ENCODE measurements at regions not wholly inside any gene's neighbourhood (a gene's known extent, or its start where the extent isn't known, plus 50 kb on each side); places are given as distances from the start of the nearest gene placed in this dataset.

- DNase-seq = no peak
Observed at GRCh38 chr10:31754803-31755624, 173.6 kb downstream of the ARHGAP12 start.

DNA sequence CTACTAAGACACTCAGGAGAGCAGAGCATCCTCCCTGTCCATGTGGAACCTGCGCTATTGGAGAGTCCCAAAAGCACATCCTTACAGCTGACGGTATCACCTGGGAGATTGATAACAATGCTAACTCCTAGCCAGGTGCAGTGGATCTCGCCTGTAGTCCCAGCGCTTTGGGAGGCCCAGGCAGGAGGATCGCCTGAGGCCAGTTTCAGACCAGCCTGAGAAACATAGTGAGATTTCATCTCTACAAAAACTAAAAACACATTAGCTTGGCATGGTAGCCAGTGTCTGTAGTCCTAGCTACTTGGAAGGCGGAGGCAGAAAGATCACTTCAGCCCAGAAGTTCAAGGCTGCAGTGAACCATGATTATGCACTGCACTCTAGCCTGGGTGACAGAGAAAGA, 174.9 kb downstream of the ARHGAP12 start:
- no peak for DNase-seq

DNA sequence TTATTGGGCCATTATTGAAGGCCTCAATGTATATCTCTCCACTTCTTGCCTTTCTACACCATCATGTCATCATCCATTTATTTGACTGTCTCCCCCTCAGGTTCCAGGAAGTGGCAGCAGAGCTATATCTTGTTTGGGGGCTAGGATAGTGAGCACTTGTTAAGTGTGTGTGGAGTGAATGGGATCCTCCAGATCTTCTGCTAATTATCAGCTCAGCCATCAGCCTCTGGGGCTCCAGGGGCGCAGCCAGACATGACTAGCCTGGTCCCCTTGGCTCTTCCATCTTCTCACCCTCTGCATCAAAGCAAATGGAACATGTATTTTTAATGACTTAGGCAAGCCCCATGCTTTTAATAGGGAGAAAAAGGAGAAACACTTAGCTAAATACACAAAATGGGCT, 176.5 kb downstream of the ARHGAP12 start:
- no peak for DNase-seq

DNA sequence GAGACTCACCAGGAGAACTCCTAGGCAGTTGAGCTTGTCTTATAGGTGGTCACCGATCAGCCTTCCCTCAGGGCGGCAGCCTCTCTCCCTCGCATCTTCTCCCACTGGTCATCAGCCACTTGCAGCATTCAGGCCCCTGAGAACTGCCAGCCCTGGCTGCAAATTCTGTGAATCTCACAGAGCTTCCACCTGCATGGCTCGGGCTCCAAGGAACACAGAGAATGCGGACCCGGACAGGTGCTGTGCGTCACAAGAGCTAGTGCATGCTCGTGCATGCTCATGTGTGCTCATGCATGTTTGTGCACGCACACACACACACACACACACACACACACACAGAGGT, 176.9 kb downstream of the ARHGAP12 start:
- no peak for DNase-seq

DNA sequence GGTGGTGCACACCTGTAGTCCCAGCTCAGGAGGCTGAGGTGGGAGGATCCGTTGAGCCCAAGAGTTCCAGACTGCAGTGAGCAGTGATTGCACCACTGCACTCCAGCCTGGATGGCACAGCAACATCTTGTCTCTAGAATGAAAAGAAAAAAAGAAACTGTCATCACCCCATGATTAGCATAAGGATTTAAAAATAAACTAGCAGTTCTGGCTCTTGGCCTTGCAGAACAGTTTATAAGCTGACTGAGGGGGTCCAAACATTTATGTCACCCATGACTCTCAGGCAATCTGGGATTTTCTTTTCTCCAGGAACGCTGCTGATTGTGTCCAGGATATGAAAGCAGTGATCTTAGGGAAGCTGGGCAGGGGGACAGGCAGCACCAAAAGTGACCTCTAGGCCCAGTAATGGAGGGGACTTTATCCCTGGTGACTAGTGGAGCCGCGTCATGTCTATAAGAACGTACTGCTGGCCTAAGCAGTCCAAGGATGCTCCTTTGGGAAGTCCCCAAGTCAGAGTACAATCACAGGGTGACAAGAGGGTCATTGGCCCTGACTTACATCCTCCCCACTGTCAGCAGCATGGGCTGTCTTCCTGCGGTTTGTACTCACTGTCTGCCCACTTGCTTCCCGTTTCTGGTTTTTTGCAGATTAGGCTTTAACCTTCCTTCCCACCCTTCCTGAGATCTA, 177.4 kb downstream of the ARHGAP12 start:
- DNase-seq = no peak

DNA sequence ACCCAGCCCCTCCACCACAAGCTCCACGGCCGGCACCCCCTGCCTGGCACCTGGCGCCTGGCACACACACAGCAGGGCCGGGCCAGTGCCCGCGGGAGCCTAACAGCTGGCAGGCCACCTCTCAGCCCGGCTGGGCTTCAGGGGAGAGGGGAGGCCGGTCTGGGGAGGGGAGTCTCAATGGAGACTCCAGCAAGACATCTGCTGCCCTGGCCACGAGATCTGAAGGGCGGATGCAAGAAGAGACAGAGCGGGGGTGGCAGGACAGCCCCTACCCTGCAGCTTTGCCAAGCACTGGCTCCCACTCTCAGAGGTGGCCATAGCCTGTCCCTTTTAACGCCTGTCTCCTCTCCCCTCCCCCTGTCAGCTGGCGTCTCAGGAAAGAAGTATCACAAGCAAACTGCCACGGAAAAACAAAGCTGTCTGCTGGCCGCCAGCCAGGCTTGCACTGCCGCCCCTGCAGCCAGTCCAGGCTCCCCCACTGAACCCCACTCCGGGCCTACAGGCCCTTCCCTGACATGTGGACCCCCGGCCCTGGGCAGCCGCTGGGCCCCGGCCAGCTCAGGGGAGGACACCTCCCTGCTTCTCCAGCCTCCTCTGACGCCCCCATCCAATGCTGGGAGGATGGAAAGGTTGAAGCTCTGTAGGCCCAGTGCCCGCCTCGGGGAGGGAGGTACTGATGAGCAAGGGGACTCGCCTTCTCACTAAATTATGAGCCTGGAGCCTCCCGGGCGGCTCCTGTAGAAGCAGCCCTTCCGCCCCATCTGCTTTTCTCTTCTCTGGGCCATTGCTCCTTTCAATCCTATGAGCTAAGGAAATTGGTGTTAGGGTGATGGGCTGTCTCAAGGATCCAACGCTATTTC, 178.4 kb downstream of the ARHGAP12 start:
- peak; percentile 73 for DNase-seq

DNA sequence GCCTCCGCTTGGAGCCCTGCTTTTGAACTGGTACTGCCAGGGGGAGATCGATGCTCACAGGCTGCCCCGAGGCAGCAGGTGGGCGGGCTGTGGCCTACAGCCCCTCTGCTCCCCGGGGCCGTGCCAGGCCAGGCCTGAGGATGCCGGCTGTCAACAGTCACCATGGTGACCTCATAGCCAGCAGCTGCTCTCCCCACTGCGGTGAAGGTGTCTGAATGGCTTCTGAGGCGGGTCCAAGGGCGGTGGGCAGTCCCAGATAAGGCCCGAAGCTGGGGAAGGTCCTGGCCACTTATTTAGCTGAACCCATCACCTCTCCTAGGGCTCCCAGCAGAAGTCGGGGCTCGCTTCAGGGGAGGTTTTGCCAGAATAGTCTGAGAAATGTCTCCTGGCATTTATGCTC, 179.3 kb downstream of the ARHGAP12 start:
- peak; percentile 87 for DNase-seq

DNA sequence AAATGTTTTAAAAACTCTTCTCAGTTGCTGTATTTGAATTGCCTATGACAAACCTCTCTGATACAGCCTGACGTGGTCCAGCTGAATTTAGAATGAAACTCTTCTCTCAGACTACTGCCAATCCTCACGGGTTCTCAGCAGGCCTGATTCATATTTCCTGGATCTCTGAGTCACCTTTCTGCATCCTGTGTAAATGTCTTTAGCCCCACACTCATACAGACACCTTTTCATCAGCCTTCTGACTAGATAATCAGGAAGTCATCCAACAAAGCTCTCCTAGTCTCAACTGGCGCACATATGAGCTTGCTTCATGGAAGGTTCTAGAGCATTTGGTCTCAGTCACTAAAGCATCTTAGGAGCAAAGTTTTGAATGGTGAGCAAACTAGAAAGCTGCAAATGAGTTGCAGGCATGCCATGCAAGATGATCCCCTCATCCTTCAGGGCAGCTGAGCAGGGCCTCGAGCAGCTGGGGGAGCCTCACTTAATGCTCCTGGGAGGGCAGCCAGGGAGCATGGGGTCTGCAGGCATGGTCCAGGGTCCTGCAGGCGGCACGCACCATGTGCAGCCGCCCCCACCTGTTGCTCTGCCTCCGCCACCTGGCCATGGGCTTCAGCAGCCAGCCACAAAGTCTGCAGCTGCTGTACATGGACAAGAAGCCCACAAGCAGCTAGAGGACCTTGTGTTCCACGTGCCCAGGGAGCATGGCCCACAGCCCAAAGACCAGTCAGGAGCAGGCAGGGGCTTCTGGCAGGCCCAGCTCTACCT, 182.8 kb downstream of the ARHGAP12 start:
- DNase-seq = no peak

GRCh38 chr10:31744025-31744424, 184.6 kb downstream of the ARHGAP12 start:
- DNase-seq = no peak

GRCh38 chr10:31742255-31742654, 186.4 kb downstream of the ARHGAP12 start:
- DNase-seq = no peak

GRCh38 chr10:31741473-31741872, 187.2 kb downstream of the ARHGAP12 start:
- no peak for DNase-seq

- no peak for DNase-seq
Observed at GRCh38 chr10:31739711-31740110, 188.9 kb downstream of the ARHGAP12 start.

- no peak for DNase-seq
Observed at GRCh38 chr10:31739146-31739545, 189.5 kb downstream of the ARHGAP12 start.

GRCh38 chr10:31731711-31732110, 196.9 kb downstream of the ARHGAP12 start:
- DNase-seq = no peak

GRCh38 chr10:31730776-31731175, 197.9 kb downstream of the ARHGAP12 start:
- DNase-seq = no peak

- DNase-seq = no peak
Observed at GRCh38 chr10:31728698-31729224, 199.9 kb downstream of the ARHGAP12 start.

- no peak for DNase-seq
Observed at GRCh38 chr10:31725436-31725835, 203.2 kb downstream of the ARHGAP12 start.

DNA sequence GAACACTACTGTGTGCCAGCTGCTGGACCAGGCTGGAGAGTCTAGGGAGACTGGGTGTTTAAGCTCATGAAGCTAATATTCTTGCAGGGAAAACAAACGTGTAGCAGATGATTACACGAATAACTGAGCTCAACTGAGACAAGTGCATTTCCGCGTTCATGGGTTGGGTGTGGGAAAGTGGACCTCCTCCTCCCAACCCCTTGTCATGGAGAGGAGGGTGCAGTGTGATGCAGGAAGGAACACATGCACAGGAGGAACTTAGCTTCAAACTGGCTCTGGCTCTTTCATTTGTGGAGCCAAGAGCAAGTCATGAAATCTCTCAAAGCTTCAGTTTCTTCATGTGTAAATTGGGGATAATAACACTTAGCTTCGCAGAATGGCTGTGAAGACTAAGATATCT, 204.3 kb downstream of the ARHGAP12 start:
- no peak for DNase-seq

GRCh38 chr10:31723106-31723750, 205.4 kb downstream of the ARHGAP12 start:
- DNase-seq = no peak

DNA sequence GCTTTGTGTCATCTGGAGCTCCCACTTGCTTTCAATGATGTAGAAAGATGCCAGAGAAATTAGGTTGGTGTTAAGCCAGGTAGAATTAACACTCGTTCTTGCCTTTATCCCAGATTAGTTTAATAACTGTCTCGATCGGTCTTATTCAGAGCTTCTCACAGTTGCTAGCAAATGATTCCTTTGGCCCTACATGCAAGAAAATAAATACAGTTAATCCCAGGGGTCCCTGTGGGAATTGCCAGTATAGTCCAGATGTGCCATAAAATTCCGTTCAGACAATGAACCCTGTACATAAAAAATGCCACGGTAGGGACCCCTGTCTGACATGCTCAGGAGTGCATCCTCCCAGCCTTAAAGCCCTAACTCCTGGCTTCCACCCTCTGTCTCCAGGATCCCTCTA, 207.5 kb downstream of the ARHGAP12 start:
- no peak for DNase-seq

GRCh38 chr10:31720546-31720945, 208.1 kb downstream of the ARHGAP12 start:
- DNase-seq = no peak

DNA sequence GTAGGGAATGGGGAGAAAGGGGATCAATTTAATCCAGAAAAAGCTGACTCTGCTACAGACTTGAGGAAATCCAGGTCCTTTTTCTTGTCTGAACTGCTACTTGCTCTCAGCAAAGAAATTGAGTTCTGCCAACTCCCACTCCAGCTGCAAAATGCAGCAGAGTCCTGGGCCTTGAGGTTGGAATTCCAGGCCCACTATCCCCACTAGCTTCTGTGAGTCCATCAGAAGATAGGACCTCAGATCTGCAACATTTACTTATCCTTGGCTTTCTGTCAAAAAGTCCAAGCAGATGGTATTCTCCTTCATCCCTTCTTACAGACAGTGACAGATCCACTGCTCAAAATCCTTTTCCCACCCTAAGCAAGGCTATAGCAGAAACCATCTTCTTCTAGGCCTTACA, 219.2 kb downstream of the ARHGAP12 start:
- no peak for DNase-seq

Measured in NCI-H146 (cell line).